ENCODE measurements at regions not wholly inside any gene's neighbourhood (a gene's known extent, or its start where the extent isn't known, plus 50 kb on each side); places are given as distances from the start of the nearest gene placed in this dataset.

- CTCF ChIA-PET = interaction anchor here (4.0 kb wide), 1 partner anchor 12 kb away, joined by 19 read pairs; no protein-coding TSS in a partner anchor
- no peak overlapping the region for H3K27ac Mint-ChIP-seq
Observed at GRCh38 chr11:129319751-129320150, 55.9 kb upstream of the BARX2 start.

DNA sequence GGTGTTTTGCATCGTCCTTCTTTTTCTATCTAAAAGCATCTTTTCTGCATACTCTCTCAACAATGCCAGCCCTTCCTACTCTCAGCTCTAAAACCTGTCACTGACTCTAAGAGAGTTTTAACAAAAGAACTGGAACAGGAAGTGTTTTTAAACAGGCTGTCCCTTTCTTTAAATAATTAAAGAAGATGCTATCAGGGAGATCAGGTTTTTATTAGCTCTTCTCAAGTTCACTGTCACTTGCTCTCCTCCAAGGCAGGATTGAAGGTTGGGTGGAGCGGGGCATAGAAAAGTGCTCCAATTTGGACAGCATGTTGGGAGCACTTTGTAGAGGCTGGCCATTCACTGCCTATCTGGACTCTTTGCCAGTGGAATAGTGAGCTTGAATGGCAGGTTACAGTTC is 56.4 kb upstream of the BARX2 start:
- DNase-seq (ENCODE audit: low spot score) (no peak), ATAC-seq (no peak)
- Mint-ChIP-seq H3K27ac (no peak overlapping the region), H3K4me1 (peaks cover 75% of the 10 kb centered on the region), H3K27me3 (ENCODE audit: low read depth) (no peaks in the 10 kb centered on the region), H3K9me3 (no peaks in the 10 kb centered on the region), H3K4me3 (no peak overlapping the region), H3K36me3 (no peaks in the 10 kb centered on the region)
- ChIA-PET CTCF (interaction anchor here (4.0 kb wide), 1 partner anchor 13 kb away, joined by 19 read pairs; no protein-coding TSS in a partner anchor), POLR2A (no interaction called here)
- no peak for TF ChIP-seq ZNF121 (CRISPR knock-in tag; IDR thresholded peaks at IDR 0.05)
- TF ChIP-seq PREB (CRISPR knock-in tag; IDR thresholded peaks at IDR 0.05; ENCODE audit: borderline replicate concordance) = no peak
- TF ChIP-seq PRDM15 (CRISPR knock-in tag; IDR thresholded peaks at IDR 0.05) = no peak
- TF ChIP-seq ETV6 (CRISPR knock-in tag; IDR thresholded peaks at IDR 0.05) = no peak
- TF ChIP-seq FOXK1 (CRISPR knock-in tag; IDR thresholded peaks at IDR 0.05) = no peak
- TF ChIP-seq TCF7 (CRISPR knock-in tag; IDR thresholded peaks at IDR 0.05; ENCODE audit: low read depth) = no peak
- no peak for TF ChIP-seq FOXP4 (CRISPR knock-in tag; IDR thresholded peaks at IDR 0.05)
- no peak for TF ChIP-seq ZMAT4 (CRISPR knock-in tag; IDR thresholded peaks at IDR 0.05)

More at GRCh38 chr11:129319751-129320150, 55.9 kb upstream of the BARX2 start:
- POLR2A ChIA-PET = no interaction called here
- ATAC-seq (no peak), DNase-seq (ENCODE audit: low spot score) (no peak)
- no peaks in the 10 kb centered on the region for H3K36me3 Mint-ChIP-seq
- no peak for TF ChIP-seq AR (CRISPR knock-in tag; IDR thresholded peaks at IDR 0.05)
- no peak for TF ChIP-seq PRDM15 (CRISPR knock-in tag; IDR thresholded peaks at IDR 0.05)
- no peak for TF ChIP-seq GABPB1 (CRISPR knock-in tag; IDR thresholded peaks at IDR 0.05)
- no peak for TF ChIP-seq ATF1 (CRISPR knock-in tag; IDR thresholded peaks at IDR 0.05)
- TF ChIP-seq, protein P1, sequence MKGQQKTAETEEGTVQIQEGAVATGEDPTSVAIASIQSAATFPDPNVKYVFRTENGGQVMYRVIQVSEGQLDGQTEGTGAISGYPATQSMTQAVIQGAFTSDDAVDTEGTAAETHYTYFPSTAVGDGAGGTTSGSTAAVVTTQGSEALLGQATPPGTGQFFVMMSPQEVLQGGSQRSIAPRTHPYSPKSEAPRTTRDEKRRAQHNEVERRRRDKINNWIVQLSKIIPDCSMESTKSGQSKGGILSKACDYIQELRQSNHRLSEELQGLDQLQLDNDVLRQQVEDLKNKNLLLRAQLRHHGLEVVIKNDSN (CRISPR knock-in tag; IDR thresholded peaks at IDR 0.05) = no peak
- H3K4me1 Mint-ChIP-seq = peaks cover 81% of the 10 kb centered on the region
- no peaks in the 10 kb centered on the region for H3K27me3 Mint-ChIP-seq (ENCODE audit: low read depth)
- H3K4me3 Mint-ChIP-seq = no peak overlapping the region
- H3K9me3 Mint-ChIP-seq = no peaks in the 10 kb centered on the region
